ENCODE measurements at regions not wholly inside any gene's neighbourhood (a gene's known extent, or its start where the extent isn't known, plus 50 kb on each side); places are given as distances from the start of the nearest gene placed in this dataset.

DNA sequence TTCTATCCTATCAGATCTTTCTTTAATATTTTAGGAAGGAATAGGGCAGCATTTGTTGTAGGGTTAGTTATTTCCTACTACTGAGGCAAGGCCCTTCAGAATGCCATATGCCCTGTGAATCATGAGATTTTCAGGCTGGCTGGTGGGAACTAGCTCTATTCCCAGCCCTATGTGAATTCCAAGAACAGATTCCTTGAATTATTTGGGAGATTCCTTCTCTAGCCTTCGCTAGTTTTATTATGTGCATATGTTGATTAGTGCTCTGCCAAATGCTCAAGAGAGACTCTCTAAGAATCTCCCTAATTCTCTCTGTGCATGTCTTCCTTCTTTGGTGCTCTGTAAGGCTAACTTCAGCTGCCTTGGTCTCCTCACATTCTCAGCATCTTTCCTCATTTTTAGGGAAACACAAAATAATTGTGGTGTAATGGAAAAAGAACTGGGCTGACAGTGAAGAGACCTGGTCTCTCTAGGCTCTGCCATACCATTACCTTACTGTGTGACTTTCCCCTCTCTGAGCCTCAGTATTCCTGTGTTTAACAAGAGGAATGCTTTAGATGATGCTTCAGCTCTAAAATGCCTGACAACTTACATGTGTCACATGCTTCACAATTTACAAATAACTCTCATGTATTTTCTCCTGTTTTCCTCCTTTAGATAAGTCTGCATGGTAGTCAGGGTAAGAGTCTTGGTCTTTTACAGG, 79.7 kb downstream of the VMA21 start:
- TF ChIP-seq, protein P1, sequence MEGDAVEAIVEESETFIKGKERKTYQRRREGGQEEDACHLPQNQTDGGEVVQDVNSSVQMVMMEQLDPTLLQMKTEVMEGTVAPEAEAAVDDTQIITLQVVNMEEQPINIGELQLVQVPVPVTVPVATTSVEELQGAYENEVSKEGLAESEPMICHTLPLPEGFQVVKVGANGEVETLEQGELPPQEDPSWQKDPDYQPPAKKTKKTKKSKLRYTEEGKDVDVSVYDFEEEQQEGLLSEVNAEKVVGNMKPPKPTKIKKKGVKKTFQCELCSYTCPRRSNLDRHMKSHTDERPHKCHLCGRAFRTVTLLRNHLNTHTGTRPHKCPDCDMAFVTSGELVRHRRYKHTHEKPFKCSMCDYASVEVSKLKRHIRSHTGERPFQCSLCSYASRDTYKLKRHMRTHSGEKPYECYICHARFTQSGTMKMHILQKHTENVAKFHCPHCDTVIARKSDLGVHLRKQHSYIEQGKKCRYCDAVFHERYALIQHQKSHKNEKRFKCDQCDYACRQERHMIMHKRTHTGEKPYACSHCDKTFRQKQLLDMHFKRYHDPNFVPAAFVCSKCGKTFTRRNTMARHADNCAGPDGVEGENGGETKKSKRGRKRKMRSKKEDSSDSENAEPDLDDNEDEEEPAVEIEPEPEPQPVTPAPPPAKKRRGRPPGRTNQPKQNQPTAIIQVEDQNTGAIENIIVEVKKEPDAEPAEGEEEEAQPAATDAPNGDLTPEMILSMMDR (tag by site-specific recombination; IDR thresholded peaks at IDR 0.05): no peak
- TF ChIP-seq ZNF202 (tag by site-specific recombination; IDR thresholded peaks at IDR 0.05; ENCODE audit: borderline replicate concordance): no peak
- TF ChIP-seq, protein P2, sequence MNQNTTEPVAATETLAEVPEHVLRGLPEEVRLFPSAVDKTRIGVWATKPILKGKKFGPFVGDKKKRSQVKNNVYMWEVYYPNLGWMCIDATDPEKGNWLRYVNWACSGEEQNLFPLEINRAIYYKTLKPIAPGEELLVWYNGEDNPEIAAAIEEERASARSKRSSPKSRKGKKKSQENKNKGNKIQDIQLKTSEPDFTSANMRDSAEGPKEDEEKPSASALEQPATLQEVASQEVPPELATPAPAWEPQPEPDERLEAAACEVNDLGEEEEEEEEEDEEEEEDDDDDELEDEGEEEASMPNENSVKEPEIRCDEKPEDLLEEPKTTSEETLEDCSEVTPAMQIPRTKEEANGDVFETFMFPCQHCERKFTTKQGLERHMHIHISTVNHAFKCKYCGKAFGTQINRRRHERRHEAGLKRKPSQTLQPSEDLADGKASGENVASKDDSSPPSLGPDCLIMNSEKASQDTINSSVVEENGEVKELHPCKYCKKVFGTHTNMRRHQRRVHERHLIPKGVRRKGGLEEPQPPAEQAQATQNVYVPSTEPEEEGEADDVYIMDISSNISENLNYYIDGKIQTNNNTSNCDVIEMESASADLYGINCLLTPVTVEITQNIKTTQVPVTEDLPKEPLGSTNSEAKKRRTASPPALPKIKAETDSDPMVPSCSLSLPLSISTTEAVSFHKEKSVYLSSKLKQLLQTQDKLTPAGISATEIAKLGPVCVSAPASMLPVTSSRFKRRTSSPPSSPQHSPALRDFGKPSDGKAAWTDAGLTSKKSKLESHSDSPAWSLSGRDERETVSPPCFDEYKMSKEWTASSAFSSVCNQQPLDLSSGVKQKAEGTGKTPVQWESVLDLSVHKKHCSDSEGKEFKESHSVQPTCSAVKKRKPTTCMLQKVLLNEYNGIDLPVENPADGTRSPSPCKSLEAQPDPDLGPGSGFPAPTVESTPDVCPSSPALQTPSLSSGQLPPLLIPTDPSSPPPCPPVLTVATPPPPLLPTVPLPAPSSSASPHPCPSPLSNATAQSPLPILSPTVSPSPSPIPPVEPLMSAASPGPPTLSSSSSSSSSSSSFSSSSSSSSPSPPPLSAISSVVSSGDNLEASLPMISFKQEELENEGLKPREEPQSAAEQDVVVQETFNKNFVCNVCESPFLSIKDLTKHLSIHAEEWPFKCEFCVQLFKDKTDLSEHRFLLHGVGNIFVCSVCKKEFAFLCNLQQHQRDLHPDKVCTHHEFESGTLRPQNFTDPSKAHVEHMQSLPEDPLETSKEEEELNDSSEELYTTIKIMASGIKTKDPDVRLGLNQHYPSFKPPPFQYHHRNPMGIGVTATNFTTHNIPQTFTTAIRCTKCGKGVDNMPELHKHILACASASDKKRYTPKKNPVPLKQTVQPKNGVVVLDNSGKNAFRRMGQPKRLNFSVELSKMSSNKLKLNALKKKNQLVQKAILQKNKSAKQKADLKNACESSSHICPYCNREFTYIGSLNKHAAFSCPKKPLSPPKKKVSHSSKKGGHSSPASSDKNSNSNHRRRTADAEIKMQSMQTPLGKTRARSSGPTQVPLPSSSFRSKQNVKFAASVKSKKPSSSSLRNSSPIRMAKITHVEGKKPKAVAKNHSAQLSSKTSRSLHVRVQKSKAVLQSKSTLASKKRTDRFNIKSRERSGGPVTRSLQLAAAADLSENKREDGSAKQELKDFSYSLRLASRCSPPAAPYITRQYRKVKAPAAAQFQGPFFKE (tag by site-specific recombination; IDR thresholded peaks at IDR 0.05; ENCODE audit: borderline replicate concordance): no peak
- TF ChIP-seq ZNF341 (tag by site-specific recombination; IDR thresholded peaks at IDR 0.05; ENCODE audit: low read depth): no peak
- no peak for TF ChIP-seq HOXC10 (CRISPR knock-in tag; IDR thresholded peaks at IDR 0.05)
- TF ChIP-seq TCF7L2 (IDR thresholded peaks at IDR 0.05; ENCODE audit: borderline replicate concordance, low read depth, low read length): no peak
- TF ChIP-seq, protein P3, sequence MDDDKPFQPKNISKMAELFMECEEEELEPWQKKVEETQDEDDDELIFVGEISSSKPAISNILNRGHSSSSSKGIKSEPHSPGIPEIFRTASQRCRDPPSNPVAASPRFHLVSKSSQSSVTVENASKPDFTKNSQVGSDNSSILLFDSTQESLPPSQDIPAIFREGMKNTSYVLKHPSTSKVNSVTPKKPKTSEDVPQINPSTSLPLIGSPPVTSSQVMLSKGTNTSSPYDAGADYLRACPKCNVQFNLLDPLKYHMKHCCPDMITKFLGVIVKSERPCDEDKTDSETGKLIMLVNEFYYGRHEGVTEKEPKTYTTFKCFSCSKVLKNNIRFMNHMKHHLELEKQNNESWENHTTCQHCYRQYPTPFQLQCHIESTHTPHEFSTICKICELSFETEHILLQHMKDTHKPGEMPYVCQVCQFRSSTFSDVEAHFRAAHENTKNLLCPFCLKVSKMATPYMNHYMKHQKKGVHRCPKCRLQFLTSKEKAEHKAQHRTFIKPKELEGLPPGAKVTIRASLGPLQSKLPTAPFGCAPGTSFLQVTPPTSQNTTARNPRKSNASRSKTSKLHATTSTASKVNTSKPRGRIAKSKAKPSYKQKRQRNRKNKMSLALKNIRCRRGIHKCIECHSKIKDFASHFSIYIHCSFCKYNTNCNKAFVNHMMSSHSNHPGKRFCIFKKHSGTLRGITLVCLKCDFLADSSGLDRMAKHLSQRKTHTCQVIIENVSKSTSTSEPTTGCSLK (tag by site-specific recombination; IDR thresholded peaks at IDR 0.05): no peak
- TF ChIP-seq PRDM1 (tag by site-specific recombination; IDR thresholded peaks at IDR 0.05): no peak
- TF ChIP-seq, protein P4, sequence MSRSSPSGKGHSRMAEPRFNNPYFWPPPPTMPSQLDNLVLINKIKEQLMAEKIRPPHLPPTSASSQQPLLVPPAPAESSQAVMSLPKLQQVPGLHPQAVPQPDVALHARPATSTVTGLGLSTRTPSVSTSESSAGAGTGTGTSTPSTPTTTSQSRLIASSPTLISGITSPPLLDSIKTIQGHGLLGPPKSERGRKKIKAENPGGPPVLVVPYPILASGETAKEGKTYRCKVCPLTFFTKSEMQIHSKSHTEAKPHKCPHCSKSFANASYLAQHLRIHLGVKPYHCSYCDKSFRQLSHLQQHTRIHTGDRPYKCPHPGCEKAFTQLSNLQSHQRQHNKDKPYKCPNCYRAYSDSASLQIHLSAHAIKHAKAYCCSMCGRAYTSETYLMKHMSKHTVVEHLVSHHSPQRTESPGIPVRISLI (tag by site-specific recombination; IDR thresholded peaks at IDR 0.05): no peak
- TF ChIP-seq ZNF777 (tag by site-specific recombination; IDR thresholded peaks at IDR 0.05; ENCODE audit: borderline replicate concordance): no peak
- TF ChIP-seq, protein P5, sequence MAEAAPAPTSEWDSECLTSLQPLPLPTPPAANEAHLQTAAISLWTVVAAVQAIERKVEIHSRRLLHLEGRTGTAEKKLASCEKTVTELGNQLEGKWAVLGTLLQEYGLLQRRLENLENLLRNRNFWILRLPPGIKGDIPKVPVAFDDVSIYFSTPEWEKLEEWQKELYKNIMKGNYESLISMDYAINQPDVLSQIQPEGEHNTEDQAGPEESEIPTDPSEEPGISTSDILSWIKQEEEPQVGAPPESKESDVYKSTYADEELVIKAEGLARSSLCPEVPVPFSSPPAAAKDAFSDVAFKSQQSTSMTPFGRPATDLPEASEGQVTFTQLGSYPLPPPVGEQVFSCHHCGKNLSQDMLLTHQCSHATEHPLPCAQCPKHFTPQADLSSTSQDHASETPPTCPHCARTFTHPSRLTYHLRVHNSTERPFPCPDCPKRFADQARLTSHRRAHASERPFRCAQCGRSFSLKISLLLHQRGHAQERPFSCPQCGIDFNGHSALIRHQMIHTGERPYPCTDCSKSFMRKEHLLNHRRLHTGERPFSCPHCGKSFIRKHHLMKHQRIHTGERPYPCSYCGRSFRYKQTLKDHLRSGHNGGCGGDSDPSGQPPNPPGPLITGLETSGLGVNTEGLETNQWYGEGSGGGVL (tag by site-specific recombination; IDR thresholded peaks at IDR 0.05): no peak
- no peak for TF ChIP-seq REPIN1 (tag by site-specific recombination; IDR thresholded peaks at IDR 0.05; ENCODE audit: low read depth)
- TF ChIP-seq, protein P6, sequence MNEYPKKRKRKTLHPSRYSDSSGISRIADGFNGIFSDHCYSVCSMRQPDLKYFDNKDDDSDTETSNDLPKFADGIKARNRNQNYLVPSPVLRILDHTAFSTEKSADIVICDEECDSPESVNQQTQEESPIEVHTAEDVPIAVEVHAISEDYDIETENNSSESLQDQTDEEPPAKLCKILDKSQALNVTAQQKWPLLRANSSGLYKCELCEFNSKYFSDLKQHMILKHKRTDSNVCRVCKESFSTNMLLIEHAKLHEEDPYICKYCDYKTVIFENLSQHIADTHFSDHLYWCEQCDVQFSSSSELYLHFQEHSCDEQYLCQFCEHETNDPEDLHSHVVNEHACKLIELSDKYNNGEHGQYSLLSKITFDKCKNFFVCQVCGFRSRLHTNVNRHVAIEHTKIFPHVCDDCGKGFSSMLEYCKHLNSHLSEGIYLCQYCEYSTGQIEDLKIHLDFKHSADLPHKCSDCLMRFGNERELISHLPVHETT (tag by site-specific recombination; IDR thresholded peaks at IDR 0.05): no peak

Data from HEK293 (cell line).